ENCODE measurements at regions not wholly inside any gene's neighbourhood (a gene's known extent, or its start where the extent isn't known, plus 50 kb on each side); places are given as distances from the start of the nearest gene placed in this dataset.
A peak's percentile ranks its signal among the peaks of the same experiment; 100 is the strongest.
"Not testable (repeated sequence)": the region's sequence is repeated elsewhere in the genome, so short reads cannot be mapped to it uniquely, and the experiment has no call there.

- no peak for DNase-seq (ENCODE audit: low read depth)
Measured at GRCh38 chrX:16067886-16068515, 55.4 kb upstream of the GRPR start.

- no peak for DNase-seq (ENCODE audit: low read depth)
Measured at GRCh38 chrX:16063921-16064320, 59.4 kb upstream of the GRPR start.

- DNase-seq (ENCODE audit: low read depth): no peak
Measured at GRCh38 chrX:16063141-16063540, 60.2 kb upstream of the GRPR start.

- no peak for DNase-seq (ENCODE audit: low read depth)
Measured at GRCh38 chrX:16061296-16061695, 62.1 kb upstream of the GRPR start.

GRCh38 chrX:16060252-16060651 lies 63.1 kb upstream of the GRPR start:
- no peak for DNase-seq (ENCODE audit: low read depth)

GRCh38 chrX:16049126-16049525 lies 74.2 kb upstream of the GRPR start:
- DNase-seq (ENCODE audit: low read depth): not testable (repeated sequence)

- no peak for DNase-seq (ENCODE audit: low read depth)
Measured at GRCh38 chrX:16042980-16043379, 80.4 kb upstream of the GRPR start.

- DNase-seq (ENCODE audit: low read depth): no peak
Measured at GRCh38 chrX:16039834-16040233, 83.5 kb upstream of the GRPR start.

- DNase-seq (ENCODE audit: low read depth): no peak
Measured at GRCh38 chrX:16039363-16039762, 84.0 kb upstream of the GRPR start.

GRCh38 chrX:16033331-16033730 lies 90.0 kb upstream of the GRPR start:
- no peak for DNase-seq (ENCODE audit: low read depth)

GRCh38 chrX:16028576-16028975 lies 94.8 kb upstream of the GRPR start:
- DNase-seq (ENCODE audit: low read depth): no peak

- DNase-seq (ENCODE audit: low read depth): peak; percentile 90
Measured at GRCh38 chrX:16023790-16024734, 99.3 kb upstream of the GRPR start.

- DNase-seq (ENCODE audit: low read depth): peak; percentile 58
Measured at GRCh38 chrX:16022580-16023200, 100.7 kb upstream of the GRPR start.

GRCh38 chrX:16018291-16018690 lies 105.1 kb upstream of the GRPR start:
- no peak for DNase-seq (ENCODE audit: low read depth)

- no peak for DNase-seq (ENCODE audit: low read depth)
Measured at GRCh38 chrX:16014171-16014570, 109.2 kb upstream of the GRPR start.

- no peak for DNase-seq (ENCODE audit: low read depth)
Measured at GRCh38 chrX:16012250-16012649, 111.1 kb upstream of the GRPR start.

GRCh38 chrX:16005917-16006316 lies 117.4 kb upstream of the GRPR start:
- no peak for DNase-seq (ENCODE audit: low read depth)

GRCh38 chrX:16002185-16002584 lies 121.2 kb upstream of the GRPR start:
- DNase-seq (ENCODE audit: low read depth): peak; percentile 20

- no peak for DNase-seq (ENCODE audit: low read depth)
Measured at GRCh38 chrX:15998350-15998749, 125.0 kb upstream of the GRPR start.

- peak; percentile 1 for DNase-seq (ENCODE audit: low read depth)
Measured at GRCh38 chrX:15989716-15990115, 133.6 kb upstream of the GRPR start.

GRCh38 chrX:15988661-15989603 lies 134.3 kb upstream of the AP1S2 start:
- peak; percentile 86 for DNase-seq (ENCODE audit: low read depth)

GRCh38 chrX:15985937-15986336 lies 131.3 kb upstream of the AP1S2 start:
- no peak for DNase-seq (ENCODE audit: low read depth)

Measured in renal cortical epithelial cell (primary cell).